NB4 (cell line): ENCODE measurements at regions not wholly inside any gene's neighbourhood (a gene's known extent, or its start where the extent isn't known, plus 50 kb on each side); places are given as distances from the start of the nearest gene placed in this dataset.

Source experiments
- CTCF ChIP-seq: IDR thresholded peaks from one replicate; pipeline ENCODE4 v1.5.1; 2012; ENCODE audit warnings: low read depth, low read length
- POLR2A ChIP-seq: IDR thresholded peaks from 2 replicates; pipeline ENCODE4 v1.6.1; 2011; ENCODE audit warnings: mild to moderate bottlenecking; ENCODE audit not compliant: insufficient read length; ENCODE audit errors: extremely low read depth

- TF ChIP-seq CTCF (no peak), POLR2A (no peak)
These were observed 93.9 kb upstream of the HEY2 start for GRCh38 chr6:125655511-125655910.
